ENCODE measurements at regions not wholly inside any gene's neighbourhood (a gene's known extent, or its start where the extent isn't known, plus 50 kb on each side); places are given as distances from the start of the nearest gene placed in this dataset.

- no peak for DNase-seq
These were observed 607.9 kb upstream of the KCNMB2 start for GRCh38 chr3:177928172-177928873.

GRCh38 chr3:177929310-177929709, 606.9 kb upstream of the KCNMB2 start:
- DNase-seq, result no peak

- DNase-seq, result no peak
These were observed 605.5 kb upstream of the KCNMB2 start for GRCh38 chr3:177930771-177931170.

- no peak for DNase-seq
These were observed 604.9 kb upstream of the KCNMB2 start for GRCh38 chr3:177931346-177931745.

- DNase-seq, result no peak
These were observed 603.9 kb upstream of the KCNMB2 start for GRCh38 chr3:177932346-177932745.

- DNase-seq, result no peak
These were observed 603.2 kb upstream of the KCNMB2 start for GRCh38 chr3:177932750-177933660.

- DNase-seq, result no peak
These were observed 602.0 kb upstream of the KCNMB2 start for GRCh38 chr3:177934001-177934891.

GRCh38 chr3:177935047-177935446, 601.2 kb upstream of the KCNMB2 start:
- DNase-seq, result no peak

GRCh38 chr3:177936721-177937120, 599.5 kb upstream of the KCNMB2 start:
- no peak for DNase-seq

- no peak for DNase-seq
These were observed 593.3 kb upstream of the KCNMB2 start for GRCh38 chr3:177942911-177943310.

- DNase-seq, result no peak
These were observed 592.0 kb upstream of the KCNMB2 start for GRCh38 chr3:177944228-177944661.

- DNase-seq, result no peak
These were observed 590.2 kb upstream of the KCNMB2 start for GRCh38 chr3:177946048-177946447.

GRCh38 chr3:177946497-177946896, 589.7 kb upstream of the KCNMB2 start:
- DNase-seq, result no peak

- no peak for DNase-seq
These were observed 589.3 kb upstream of the KCNMB2 start for GRCh38 chr3:177946936-177947335.

GRCh38 chr3:177947901-177948300, 588.3 kb upstream of the KCNMB2 start:
- no peak for DNase-seq

- no peak for DNase-seq
These were observed 587.4 kb upstream of the KCNMB2 start for GRCh38 chr3:177948716-177949425.

GRCh38 chr3:177959188-177959587, 577.0 kb upstream of the KCNMB2 start:
- DNase-seq, result no peak

GRCh38 chr3:177960014-177960413, 576.2 kb upstream of the KCNMB2 start:
- no peak for DNase-seq

- no peak for DNase-seq
These were observed 575.5 kb upstream of the KCNMB2 start for GRCh38 chr3:177960722-177961121.

- no peak for DNase-seq
These were observed 574.5 kb upstream of the KCNMB2 start for GRCh38 chr3:177961784-177962183.

GRCh38 chr3:177966493-177966892, 569.7 kb upstream of the KCNMB2 start:
- DNase-seq, result no peak

GRCh38 chr3:177968891-177969290, 567.3 kb upstream of the KCNMB2 start:
- DNase-seq, result no peak

Data from SIG-M5 (cell line).